ENCODE measurements at regions not wholly inside any gene's neighbourhood (a gene's known extent, or its start where the extent isn't known, plus 50 kb on each side); places are given as distances from the start of the nearest gene placed in this dataset.

DNA sequence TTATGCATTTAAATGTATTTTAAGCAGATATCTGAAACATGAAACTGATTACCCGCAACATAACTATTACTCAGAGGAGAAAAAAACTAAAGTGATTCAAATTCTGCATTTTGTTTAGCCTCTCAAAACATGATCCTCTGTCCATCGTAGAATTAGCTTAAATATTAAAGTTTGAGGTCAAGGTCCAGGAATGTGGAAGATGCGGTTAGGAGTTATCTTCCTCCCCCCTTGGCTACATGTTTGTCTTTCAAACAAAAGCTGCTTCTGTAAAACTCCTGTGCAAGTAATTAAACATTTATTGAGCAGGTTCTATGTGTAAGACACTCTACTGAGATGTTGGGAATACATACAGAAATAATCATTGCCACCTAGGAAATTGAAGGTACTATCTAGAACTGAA, 175.0 kb upstream of the ISL1 start:
- no peak for TF ChIP-seq ZNF146 (tag by site-specific recombination; IDR thresholded peaks at IDR 0.05)
- TF ChIP-seq, protein P1, sequence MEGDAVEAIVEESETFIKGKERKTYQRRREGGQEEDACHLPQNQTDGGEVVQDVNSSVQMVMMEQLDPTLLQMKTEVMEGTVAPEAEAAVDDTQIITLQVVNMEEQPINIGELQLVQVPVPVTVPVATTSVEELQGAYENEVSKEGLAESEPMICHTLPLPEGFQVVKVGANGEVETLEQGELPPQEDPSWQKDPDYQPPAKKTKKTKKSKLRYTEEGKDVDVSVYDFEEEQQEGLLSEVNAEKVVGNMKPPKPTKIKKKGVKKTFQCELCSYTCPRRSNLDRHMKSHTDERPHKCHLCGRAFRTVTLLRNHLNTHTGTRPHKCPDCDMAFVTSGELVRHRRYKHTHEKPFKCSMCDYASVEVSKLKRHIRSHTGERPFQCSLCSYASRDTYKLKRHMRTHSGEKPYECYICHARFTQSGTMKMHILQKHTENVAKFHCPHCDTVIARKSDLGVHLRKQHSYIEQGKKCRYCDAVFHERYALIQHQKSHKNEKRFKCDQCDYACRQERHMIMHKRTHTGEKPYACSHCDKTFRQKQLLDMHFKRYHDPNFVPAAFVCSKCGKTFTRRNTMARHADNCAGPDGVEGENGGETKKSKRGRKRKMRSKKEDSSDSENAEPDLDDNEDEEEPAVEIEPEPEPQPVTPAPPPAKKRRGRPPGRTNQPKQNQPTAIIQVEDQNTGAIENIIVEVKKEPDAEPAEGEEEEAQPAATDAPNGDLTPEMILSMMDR (tag by site-specific recombination; IDR thresholded peaks at IDR 0.05) = no peak
- TF ChIP-seq, protein P2, sequence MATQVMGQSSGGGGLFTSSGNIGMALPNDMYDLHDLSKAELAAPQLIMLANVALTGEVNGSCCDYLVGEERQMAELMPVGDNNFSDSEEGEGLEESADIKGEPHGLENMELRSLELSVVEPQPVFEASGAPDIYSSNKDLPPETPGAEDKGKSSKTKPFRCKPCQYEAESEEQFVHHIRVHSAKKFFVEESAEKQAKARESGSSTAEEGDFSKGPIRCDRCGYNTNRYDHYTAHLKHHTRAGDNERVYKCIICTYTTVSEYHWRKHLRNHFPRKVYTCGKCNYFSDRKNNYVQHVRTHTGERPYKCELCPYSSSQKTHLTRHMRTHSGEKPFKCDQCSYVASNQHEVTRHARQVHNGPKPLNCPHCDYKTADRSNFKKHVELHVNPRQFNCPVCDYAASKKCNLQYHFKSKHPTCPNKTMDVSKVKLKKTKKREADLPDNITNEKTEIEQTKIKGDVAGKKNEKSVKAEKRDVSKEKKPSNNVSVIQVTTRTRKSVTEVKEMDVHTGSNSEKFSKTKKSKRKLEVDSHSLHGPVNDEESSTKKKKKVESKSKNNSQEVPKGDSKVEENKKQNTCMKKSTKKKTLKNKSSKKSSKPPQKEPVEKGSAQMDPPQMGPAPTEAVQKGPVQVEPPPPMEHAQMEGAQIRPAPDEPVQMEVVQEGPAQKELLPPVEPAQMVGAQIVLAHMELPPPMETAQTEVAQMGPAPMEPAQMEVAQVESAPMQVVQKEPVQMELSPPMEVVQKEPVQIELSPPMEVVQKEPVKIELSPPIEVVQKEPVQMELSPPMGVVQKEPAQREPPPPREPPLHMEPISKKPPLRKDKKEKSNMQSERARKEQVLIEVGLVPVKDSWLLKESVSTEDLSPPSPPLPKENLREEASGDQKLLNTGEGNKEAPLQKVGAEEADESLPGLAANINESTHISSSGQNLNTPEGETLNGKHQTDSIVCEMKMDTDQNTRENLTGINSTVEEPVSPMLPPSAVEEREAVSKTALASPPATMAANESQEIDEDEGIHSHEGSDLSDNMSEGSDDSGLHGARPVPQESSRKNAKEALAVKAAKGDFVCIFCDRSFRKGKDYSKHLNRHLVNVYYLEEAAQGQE (tag by site-specific recombination; IDR thresholded peaks at IDR 0.05) = no peak
- TF ChIP-seq, protein P3, sequence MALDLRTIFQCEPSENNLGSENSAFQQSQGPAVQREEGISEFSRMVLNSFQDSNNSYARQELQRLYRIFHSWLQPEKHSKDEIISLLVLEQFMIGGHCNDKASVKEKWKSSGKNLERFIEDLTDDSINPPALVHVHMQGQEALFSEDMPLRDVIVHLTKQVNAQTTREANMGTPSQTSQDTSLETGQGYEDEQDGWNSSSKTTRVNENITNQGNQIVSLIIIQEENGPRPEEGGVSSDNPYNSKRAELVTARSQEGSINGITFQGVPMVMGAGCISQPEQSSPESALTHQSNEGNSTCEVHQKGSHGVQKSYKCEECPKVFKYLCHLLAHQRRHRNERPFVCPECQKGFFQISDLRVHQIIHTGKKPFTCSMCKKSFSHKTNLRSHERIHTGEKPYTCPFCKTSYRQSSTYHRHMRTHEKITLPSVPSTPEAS (tag by site-specific recombination; IDR thresholded peaks at IDR 0.05) = no peak
- TF ChIP-seq ZNF292 (tag by site-specific recombination; IDR thresholded peaks at IDR 0.05; ENCODE audit: borderline replicate concordance, low read depth) = no peak
- TF ChIP-seq ZNF114 (tag by site-specific recombination; IDR thresholded peaks at IDR 0.05) = no peak
- TF ChIP-seq ZFP41 (tag by site-specific recombination; IDR thresholded peaks at IDR 0.05; ENCODE audit: borderline replicate concordance) = no peak
- no peak for TF ChIP-seq KLF10 (tag by site-specific recombination; IDR thresholded peaks at IDR 0.05)
- no peak for TF ChIP-seq ZFP3 (tag by site-specific recombination; IDR thresholded peaks at IDR 0.05; ENCODE audit: low read depth)
- TF ChIP-seq ZNF560 (tag by site-specific recombination; IDR thresholded peaks at IDR 0.05; ENCODE audit: borderline replicate concordance) = no peak
- TF ChIP-seq TCF7L2 (IDR thresholded peaks at IDR 0.05; ENCODE audit: borderline replicate concordance, low read depth, low read length) = no peak
